Hematopoietic multipotent progenitor cell treated with erythropoietin and hydrocortisone succinate and interleukin-3 and kit ligand, for 8 days (in vitro differentiated cells): ENCODE measurements at regions not wholly inside any gene's neighbourhood (a gene's known extent, or its start where the extent isn't known, plus 50 kb on each side); places are given as distances from the start of the nearest gene placed in this dataset.
A peak's percentile ranks its signal among the peaks of the same experiment; 100 is the strongest.

Experiments
- DNase-seq: peaks from one replicate; pipeline ENCODE4 v3.0.0-alpha.2; 2015

DNA sequence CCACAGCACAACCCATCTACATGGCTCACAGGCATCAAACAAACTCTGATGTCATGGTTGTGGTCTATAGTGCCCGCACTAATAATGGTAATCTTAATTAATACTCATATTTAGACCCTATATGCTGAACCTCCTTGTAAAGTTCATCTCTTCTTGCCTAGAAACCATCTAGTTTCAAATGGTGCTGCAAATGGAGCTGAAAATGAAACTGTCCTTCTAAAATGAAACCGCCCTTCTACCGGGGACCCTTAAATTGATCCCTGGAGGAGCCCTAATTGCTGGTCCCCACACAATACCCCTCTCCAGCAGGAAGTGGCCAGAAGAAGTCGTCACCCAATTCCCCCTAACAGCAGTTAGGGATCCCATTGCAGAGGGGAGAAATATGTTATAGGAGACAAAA, 612.6 kb downstream of the MRPL39 start:
- no peak for DNase-seq

- DNase-seq, result no peak
These were observed 617.8 kb downstream of the MRPL39 start for GRCh38 chr21:24989516-24989915.

DNA sequence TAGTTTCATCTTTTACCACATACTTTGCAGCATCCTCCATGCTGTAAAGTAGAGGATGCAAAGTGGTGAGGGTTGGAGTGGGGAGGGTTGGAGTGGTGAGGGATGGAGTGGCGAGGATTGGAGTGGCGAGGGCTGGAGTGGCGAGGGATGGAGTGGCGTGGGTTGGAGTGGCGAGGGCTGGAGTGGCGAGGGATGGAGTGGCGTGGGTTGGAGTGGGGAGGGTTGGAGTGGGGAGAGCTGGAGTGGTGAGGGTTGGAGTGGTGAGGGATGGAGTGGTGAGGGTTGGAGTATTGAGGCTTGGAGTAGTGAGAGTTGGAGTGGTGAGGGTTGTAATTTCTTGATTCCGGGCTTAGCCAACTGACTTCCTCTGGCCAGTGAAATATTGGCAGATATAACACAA, 618.3 kb downstream of the MRPL39 start:
- DNase-seq, result no peak

- no peak for DNase-seq
These were observed 631.0 kb downstream of the MRPL39 start for GRCh38 chr21:24976238-24976637.

DNA sequence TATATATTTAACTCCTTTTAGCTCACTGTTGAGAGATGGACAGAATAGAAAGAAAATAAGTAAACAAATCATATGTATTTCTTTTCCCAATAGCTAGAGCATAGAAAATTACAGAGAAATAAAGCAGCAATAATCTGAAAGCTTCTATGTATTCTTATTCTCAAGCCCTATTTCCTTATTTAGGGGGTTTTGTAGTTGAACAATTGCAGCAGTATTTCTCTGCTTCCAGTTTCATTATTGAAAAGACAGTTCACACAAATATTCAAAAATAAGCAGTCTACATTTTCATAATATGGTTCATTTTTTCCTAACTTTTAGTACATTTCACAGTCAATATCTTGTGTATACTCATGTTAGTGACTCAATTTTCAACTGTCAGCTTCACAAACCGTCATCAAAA, 638.2 kb downstream of the MRPL39 start:
- DNase-seq, result no peak

GRCh38 chr21:24955275-24955961, 651.9 kb downstream of the MRPL39 start:
- DNase-seq, result no peak

DNA sequence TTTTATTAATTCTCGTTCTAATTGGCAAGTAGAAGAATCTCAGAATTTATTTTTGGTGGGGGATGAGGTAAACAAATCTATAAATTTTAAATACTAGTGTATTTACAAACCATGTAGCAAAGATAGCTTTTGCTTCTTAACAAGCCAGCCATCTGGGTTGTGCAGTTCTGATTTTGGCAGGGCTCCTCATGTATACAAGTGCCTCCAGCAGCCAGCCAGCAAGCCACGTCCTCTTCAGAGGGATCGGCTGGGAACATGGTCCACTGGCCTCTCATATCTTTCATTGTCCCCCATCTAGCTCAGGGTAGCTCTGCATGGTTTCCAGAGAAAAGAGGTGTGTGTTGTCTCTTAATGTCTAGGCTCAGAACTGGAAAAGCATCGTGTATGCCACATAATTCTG, 659.1 kb downstream of the MRPL39 start:
- DNase-seq, result no peak

DNA sequence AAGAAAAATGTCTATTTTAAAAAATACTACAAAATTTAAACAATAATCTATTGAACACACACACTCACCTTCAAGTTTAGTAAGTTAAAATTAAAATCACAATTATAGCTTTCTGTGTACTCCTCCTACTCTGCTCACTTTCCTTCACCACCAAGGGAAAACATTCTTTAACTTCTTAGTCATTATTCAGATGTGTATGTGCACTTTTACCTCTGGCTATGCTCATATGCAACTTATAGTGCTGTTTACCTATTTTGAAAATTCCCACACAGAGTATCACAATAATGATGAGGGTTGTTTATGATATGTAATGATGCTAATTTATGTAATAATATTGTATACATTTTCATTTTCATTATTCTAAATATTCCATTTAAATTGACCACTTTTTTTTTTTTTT, 661.4 kb downstream of the MRPL39 start:
- no peak for DNase-seq

DNA sequence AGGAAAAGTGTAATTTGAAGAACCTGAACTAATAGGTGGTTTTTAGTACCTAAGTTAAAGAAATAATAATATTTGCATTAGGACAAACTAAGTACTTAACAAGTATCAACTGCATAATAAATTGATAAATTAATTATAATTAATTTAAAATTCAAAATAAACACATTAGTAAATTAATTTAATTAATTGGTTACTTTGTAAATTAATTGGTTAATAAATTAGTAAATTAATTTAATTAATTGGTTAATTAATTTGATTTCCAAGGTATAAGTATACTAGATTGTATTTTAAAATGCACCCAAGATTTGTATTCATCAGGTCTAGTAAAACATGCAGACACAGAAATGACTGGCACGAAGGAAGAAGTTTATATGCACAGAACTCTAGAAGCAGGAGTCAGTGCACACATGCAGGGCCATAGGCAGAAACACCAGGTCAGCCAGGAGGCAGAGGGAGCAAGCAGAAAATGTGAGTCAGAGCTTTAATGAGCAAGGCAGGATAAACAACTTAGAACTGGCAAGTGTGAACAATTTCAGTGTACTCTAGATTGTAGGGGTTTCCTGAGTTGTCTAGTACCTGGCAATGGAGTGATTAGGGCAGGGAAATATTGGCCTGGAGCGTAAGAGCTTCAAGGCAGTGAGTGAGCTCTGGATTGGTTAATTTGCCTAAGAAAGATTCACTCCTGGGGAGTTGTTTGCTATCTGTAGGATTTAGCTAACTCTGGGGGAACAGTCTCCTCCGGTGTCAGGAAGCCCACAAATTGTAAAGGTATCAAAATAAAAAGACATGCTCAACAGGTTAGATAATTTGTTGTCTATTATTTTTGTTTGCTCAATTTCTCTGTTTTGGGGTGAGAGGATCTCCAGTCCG, 665.7 kb downstream of the MRPL39 start:
- no peak for DNase-seq

GRCh38 chr21:24939291-24939690, 668.0 kb downstream of the MRPL39 start:
- no peak for DNase-seq

- peak; percentile 3 for DNase-seq
These were observed 668.7 kb downstream of the MRPL39 start for GRCh38 chr21:24938573-24938972.

GRCh38 chr21:24935991-24936390, 671.3 kb downstream of the MRPL39 start:
- no peak for DNase-seq

GRCh38 chr21:24910591-24910990, 696.7 kb downstream of the MRPL39 start:
- no peak for DNase-seq

- no peak for DNase-seq
These were observed 703.2 kb downstream of the MRPL39 start for GRCh38 chr21:24903994-24904635.

DNA sequence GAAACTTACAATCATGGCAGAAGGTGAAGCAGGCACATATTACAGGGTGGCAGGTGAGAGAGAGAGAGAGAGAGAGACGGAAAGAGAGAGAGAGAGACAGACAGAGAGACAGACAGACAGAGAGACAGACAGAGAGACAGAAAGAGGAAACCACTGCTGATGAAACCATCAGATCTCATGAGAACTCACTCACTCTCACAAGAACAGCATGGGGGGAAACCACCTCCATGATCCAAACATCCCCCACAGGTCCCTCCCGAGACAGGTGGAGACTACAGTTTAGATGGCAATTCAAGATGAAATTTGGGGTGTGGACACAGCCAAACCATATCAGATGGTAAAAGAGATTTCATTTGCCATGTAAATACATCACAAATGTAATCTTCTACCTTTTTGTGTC, 708.1 kb downstream of the MRPL39 start:
- DNase-seq, result no peak

GRCh38 chr21:24897883-24898282, 709.4 kb downstream of the MRPL39 start:
- DNase-seq, result no peak

- no peak for DNase-seq
These were observed 710.6 kb downstream of the MRPL39 start for GRCh38 chr21:24896735-24897124.

DNA sequence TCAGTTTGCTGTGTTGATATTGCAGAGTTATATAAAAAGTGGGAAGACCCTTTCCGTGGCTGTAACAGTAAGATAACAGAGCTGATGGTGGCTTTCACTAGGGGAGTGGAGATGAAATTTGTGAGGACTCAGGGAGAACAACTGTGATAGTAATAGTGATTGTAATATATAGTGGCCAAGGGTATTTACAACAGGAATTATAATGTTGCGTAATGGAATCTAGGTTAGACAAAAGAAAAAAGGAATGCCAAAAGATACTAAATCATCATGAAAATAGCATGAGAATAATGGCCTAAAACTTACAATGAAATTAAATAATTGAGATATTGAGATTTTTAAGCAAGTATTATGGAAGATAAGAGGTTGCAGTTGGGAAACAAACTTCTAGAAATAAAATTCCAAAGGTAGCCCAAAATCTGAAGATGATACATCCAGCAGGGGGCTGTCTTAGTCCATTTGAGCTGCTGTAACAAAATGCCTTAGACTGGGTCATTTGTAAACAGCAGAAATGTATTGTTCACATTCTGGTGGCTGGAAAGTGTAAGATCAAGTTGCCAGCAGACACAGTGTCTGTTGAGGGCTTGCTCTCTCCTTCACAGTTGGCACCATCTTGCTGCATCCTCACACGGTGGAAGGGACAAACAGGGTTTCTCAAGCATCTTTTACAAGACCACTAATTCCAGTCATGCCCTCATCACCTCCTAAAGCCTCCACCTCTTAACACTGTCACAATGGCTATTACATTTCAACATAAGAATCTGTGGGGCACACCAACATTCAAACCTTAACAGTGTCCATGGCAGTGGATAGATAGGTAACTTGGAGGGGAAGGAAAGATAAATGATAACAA, 711.2 kb downstream of the MRPL39 start:
- no peak for DNase-seq

DNA sequence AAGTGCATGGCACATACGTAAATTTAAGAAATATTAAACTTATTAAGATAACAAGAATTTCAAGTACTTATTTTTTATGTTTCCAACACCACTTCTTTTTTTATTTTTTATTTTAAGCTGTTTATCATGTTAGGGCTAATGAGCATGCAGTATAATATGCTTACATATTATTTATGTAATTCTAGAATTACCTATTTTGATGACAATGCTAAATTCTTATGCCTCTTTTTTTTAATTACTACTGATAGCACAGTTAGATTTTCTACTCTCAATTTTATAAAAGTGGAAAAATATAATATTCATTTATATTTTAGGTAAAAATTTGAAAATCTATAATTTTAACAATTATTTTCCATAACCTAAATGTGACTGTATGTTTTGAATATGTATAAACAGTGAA, 713.0 kb downstream of the MRPL39 start:
- no peak for DNase-seq

DNA sequence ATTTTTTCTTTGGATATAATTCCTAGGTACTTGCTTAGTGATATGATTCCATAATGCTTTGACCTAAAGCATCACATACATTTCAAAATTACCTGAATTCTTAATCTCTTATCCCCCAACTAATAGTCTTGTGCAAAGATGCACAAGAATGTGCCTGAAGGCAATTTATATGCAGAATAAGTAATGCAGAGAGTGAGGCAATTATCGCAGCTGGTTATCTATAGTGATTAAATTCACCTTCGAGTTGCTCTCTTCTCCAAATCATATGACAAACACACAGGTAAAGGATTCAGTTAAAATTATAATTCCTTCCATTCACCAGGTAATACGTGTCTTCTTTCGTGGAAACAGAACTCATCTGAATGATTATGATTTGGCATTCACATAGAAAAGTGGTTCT, 717.3 kb downstream of the MRPL39 start:
- no peak for DNase-seq

- DNase-seq, result no peak
These were observed 725.8 kb downstream of the MRPL39 start for GRCh38 chr21:24881506-24881905.

DNA sequence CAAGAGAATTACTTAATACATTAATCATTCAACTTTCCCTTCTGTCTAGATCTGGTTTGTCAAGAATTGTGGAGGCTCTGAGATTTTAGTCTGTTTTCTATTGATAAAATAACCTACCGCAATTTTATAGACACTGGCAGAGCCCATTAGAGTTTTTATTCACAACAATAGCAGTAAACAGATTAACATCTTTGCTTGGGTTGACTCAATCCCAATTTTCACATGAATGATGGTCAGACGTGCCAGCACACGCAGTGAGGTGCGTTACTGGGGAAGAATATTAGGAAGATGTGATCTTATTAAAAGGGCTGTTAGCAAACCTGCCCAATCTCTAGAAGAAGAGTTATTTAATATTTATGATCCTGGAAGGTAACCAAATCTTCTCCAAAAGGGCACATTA, 736.6 kb downstream of the MRPL39 start:
- DNase-seq, result no peak

DNA sequence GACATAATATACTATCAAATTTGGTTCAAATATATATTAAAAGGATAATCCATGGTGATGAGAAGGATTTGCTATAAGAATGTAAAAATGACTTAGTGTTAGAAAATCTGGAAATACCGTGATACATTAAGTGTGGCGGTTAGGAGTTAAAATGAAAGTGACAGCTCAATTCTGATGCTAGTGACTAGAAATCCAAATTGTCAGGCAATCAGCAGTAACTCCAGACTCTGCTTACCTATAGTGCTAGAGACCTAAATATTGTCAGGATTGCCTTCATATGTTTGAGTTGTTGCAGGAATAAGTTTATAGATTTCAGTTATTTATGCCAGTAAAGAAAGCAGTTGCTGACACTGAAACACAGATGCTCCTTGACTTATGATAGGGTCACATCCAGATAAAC, 737.4 kb downstream of the MRPL39 start:
- DNase-seq, result no peak
